GM21786 (cell line): ENCODE measurements at regions not wholly inside any gene's neighbourhood (a gene's known extent, or its start where the extent isn't known, plus 50 kb on each side); places are given as distances from the start of the nearest gene placed in this dataset.
A peak's percentile ranks its signal among the peaks of the same experiment; 100 is the strongest.
"Not testable (repeated sequence)": the region's sequence is repeated elsewhere in the genome, so short reads cannot be mapped to it uniquely, and the experiment has no call there.

Experiments
- ATAC-seq: cut with Tn5 transposase; IDR thresholded peaks from one replicate; pipeline ENCODE4 v1.9.1; 2021; ENCODE audit not compliant: unreplicated experiment

DNA sequence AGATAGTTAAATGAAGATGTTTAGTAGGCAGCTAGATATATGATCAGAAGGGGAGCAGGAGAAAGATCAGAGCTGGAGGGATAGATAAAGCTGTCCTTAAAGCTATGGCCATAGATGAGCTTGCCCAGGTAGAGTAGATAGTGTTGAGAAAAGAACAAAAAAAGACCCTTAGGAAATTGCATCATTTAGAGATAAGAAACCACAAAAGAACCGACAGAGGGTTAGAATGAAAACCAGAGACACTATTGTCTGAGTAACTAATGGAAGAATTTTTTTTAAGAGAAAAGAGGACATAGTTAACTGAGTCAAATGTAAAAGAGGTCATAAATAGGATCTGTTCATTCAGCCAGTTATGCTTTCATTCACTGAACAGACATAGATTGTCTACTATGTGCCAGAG, 101.8 kb downstream of the TNFAIP3 start:
- ATAC-seq = peak; percentile 35

DNA sequence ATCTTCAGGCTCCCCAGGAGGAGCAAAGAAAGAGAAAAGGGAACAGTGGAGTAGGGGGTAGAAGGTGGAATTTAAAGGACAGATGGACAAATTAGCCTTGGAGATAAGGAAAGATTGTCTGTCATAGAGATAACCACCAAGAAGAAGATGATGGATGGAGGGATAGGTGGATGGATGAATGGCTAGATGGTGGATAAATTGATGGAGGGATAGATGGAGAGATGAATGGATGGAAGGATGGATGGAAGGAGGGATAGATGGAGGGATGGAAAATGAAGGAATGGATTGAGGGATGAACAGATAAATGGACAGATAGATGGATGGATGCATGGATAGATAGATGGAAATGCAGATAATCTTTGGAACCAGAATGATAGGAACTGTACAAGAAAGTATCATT, 102.8 kb downstream of the TNFAIP3 start:
- no peak for ATAC-seq

GRCh38 chr6:137970368-137970767, 103.3 kb downstream of the TNFAIP3 start:
- ATAC-seq = peak; percentile 52

DNA sequence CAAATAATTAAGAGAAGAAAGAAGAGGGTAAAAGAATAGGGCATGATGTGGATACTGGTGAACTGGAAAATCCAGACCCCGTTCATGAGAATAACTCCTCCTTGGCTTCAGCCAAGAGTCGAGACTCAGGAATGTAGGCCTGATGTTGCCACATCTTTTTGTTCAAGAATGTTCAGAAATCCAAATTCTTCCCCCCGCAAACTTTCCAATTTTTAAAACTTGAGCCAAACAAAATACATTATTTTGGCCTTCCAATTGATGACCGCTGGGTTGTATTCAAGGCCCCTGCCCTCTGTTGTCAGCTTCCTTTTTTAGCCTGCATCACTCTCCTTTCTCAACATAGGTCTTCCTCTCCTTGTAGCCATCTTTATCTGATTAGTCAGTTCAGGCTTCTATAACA, 106.1 kb downstream of the TNFAIP3 start:
- ATAC-seq = no peak

- ATAC-seq = peak; percentile 47
Observed at GRCh38 chr6:137975188-137975940, 108.3 kb downstream of the TNFAIP3 start.

DNA sequence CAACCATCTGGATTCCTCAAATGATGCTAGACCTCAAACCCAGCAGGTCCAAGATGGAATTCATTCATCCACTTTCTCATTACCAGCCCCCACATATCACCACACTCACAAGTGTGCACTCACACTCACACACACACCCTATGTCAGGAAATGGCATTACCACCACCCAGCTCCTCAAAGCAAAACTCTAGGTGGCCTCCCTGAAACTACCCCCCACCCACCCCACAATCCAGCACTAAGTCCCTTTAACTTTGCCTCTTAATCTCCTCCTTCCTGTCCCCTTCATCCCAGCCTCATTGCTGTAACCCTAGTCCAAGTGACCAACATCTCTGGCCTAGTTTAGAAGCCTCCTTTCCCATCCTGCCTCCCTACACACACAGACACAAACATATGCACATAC, 109.4 kb downstream of the TNFAIP3 start:
- ATAC-seq = no peak

DNA sequence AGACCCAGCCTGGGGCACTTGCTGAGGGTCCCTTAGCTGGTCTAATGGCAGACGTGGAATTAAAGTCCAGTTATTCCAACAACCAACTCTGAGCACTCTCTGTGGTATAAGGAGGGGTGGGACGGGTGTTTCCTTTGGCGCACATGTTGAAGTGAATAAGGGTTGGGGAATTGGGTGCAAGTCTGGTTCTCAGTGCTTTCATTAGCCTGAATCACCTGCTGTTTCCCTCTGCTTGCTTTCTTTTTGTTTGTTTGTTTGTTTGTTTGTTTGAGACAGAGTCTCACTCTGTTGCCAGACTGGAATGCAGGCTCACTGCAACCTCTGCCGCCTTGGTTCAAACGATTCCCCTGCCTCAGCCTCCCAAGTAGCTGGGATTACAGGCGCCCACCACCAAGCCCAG, 110.1 kb downstream of the TNFAIP3 start:
- ATAC-seq = no peak

DNA sequence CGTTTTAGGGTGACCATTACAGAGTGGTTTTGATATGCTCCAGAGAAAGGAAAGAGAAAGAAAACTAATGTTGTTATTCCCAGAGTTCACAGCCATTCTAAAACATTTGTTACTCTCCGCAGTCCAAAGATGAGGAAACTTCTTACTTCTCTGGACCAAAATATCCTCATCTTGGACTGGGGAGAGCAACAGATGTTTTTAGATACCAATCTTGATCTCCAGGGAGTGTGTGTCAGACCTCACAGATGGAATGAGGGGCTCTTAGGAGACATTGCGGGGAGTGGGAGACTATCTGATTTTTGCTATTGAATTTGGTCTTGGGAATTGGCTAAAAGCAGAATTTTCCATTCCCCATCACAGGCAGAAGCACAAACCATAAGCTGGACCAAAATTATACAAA, 110.8 kb downstream of the TNFAIP3 start:
- ATAC-seq = no peak

DNA sequence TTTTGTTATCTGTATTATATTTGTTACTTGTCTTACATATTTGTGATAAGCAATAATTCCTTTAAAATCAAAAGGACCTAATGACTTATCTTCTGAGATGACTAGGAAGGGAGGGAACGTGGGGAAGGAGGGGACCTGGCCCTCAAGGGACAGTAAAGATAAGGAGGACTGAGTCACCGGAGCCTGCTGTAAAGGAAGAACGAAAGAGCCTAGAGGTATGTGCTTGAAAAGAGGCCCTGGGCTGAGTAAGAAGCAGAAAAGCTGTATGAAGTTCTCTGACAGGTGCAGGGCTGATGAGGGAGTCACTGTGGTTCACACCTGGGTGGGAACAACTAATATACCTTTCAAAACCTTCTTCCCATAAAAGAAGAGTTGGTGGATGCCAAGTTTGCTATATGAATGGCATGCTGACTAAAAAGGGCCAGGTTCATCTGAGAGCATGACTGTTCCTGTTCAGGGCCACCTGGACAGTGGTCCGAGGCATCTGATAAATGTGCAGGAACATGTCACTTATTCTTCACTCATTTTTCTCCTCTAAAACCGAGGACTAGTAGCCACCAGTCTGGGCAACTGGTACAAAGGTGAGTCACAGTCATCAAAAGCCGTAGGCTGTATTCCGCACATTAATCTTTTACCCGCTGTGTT, 111.3 kb downstream of the TNFAIP3 start:
- ATAC-seq = peak; percentile 54

DNA sequence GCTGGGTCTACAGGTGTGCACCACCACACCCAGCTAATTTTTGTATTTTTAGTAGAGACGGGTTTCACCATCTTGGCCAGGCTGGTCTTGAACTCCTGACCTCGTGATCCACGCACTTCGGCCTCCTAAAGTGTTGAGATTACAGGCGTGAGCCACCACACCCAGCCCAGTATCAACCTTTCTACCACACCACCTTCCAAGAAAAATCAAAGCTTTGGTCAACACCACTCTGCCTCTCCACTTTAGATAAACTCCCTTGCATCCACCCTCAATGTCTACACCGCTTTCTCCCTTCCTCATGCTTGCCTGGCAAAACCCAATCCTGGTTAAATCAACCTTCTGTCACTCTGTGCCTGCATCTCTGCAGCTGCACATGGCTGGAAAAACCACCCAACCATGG, 112.2 kb downstream of the TNFAIP3 start:
- not testable (repeated sequence) for ATAC-seq

DNA sequence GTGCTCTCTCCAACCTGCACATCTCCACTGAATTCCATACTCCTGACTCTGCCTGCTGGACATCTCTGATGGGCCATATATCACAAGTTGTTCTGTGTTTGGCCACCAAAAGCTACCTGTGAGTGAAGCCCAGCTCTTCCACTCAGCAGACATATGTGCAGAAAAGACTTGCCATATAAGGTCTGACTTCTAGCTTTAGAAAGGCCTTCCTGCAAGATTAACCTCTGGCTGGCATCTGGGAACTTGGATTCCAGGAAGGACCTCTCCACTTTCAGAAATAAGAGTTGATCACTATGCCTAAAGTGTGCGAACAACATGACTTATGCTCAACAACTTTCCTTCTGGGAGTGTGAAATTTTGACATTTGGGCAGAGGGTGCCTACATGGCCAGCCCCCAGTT, 113.7 kb downstream of the TNFAIP3 start:
- no peak for ATAC-seq

DNA sequence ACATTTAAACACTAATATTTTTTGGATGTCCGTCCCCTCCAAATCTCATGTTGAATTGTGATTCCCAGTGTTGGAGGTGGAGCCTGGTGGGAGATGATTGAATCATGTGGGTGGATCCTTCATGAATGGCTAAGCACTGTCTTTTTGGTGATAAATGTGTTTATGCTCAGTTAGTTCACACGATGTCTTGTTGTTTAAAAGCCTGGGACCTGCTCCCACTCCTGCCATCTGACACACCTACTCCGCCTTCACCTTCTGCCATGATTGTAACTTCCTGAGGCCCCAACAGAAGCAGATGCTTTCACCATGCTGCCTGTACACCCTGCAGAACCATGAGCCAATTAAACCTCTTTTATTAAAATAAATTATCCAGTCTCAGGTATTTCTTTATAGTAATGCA, 114.7 kb downstream of the TNFAIP3 start:
- ATAC-seq = no peak

- no peak for ATAC-seq
Observed at GRCh38 chr6:137982418-137983189, 115.5 kb downstream of the TNFAIP3 start.

DNA sequence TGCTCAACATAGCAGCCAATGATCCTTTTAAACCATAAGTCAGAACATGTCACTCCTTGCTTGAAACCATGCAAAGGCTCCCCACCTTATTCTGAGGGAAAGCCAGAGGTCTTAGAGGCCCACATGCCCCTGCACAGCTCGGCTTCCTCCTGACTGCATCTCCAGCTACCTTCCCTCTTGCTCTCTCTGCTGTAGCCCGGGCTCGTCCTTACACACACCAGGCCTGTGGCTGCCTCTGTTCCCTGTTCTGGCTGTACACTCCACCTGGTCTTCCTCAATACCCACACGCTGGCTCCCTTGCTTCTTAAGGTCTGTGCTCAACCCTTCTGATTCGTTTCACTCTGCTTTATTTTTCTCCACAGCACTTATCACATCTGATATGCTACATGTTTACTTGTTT, 116.2 kb downstream of the TNFAIP3 start:
- ATAC-seq = no peak

- no peak for ATAC-seq
Observed at GRCh38 chr6:137989664-137990063, 117.6 kb downstream of the PERP start.

DNA sequence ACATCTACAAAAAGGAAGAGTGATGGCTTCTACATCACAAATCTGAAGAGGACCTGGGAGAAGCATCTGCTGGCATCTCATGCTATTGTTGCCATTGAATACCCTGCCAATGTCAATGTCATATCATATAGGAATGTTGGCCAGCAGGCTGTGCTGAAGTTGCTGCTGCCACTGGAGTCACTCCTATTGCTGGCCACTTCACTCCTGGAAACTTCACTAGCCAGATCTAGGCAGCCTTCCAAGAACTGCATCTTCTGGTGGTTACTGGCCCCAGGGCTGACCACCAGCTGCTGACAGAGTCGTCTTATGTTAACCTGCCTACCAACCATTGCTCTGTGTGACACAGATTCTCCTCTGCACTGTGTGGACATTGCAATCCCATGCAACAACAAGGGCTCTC, 111.8 kb downstream of the PERP start:
- no peak for ATAC-seq

GRCh38 chr6:137998461-137999019, 108.7 kb downstream of the PERP start:
- ATAC-seq = no peak

DNA sequence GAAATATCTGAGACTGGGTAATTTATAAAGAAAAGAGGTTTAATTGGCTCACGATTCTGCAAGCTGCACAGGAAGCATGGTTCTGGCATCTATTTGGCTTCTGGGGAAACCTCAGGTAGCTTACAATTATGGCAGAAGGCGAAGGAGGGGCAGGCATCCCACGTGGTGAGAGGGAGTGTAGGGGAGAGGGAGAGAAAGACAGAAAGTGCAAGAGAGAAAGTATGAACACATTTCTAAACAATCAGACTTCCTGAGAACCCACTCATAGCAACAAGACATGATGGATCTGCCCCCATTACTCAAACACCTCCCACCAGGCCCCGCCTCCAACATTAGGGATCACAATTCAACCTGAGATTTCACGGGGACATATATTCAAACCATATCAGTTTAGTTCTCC, 107.4 kb downstream of the PERP start:
- ATAC-seq = no peak

GRCh38 chr6:138000941-138001340, 106.3 kb downstream of the PERP start:
- no peak for ATAC-seq

DNA sequence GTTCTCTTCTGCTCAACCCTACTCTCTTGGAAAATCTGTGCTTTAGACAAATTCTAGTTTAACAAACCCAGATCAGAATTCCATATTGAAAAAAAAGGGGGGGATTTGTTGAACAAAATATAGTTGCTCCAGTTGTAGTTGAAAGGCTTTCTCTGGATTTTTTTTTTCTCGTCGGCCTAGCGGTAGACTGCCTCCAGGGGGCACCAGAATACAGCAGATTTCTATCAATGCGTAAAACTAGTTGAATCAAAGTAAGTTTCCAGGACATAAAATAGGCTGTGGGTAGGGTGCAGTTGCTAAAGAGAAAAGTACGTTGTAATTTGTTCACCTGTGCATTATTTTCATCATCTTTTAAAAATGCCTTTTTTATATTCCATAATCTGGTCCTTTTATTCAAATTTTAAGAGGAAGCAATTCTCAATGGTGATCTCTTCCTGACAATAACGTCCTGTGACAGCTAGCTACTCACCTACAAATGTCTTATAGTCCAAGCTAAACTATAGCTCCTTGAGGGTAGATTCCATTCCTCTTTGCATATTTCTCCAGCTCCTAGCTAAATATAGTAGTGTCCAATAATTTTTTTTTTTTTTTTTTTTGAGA, 105.4 kb downstream of the PERP start:
- no peak for ATAC-seq
